Mucosa of rectum (tissue), 2 donors: ENCODE measurements at regions not wholly inside any gene's neighbourhood (a gene's known extent, or its start where the extent isn't known, plus 50 kb on each side); places are given as distances from the start of the nearest gene placed in this dataset.

Experiments
- H3K27ac ChIP-seq, 2 donors: one replicate each; pipeline ENCODE4 v1.7.0; 2013; ENCODE audit warnings: inconsistent platforms in 2 of 2, low read depth in 2 of 2, low read length in 2 of 2
- H3K27me3 ChIP-seq, 2 donors: one replicate each; pipeline ENCODE4 v1.7.0; 2013; ENCODE audit warnings: low read length in 2 of 2; ENCODE audit not compliant: control insufficient read depth in 2 of 2, insufficient read depth in 2 of 2
- H3K36me3 ChIP-seq, 2 donors: one replicate each; pipeline ENCODE4 v1.7.0; 2013; ENCODE audit warnings: low read length in 2 of 2; ENCODE audit not compliant: control insufficient read depth in 2 of 2, insufficient read depth in 2 of 2
- H3K4me1 ChIP-seq, 2 donors: one replicate each; pipeline ENCODE4 v1.7.0; 2013; ENCODE audit warnings: low read length in 2 of 2, mild to moderate bottlenecking in 1 of 2; ENCODE audit not compliant: control insufficient read depth in 2 of 2, insufficient read depth in 2 of 2
- H3K4me3 ChIP-seq, 2 donors: one replicate each; pipeline ENCODE4 v1.7.0; 2013; ENCODE audit warnings: low read length in 2 of 2
- H3K9ac ChIP-seq, 2 donors: one replicate each; pipeline ENCODE4 v1.7.0; 2013; ENCODE audit warnings: low read length in 2 of 2, low read depth in 1 of 2, mild to moderate bottlenecking in 1 of 2
- H3K9me3 ChIP-seq, 2 donors: one replicate each; pipeline ENCODE4 v1.7.0; 2013; ENCODE audit warnings: low read length in 2 of 2; ENCODE audit not compliant: control insufficient read depth in 2 of 2
- donor health status: healthy.
- donor health status: Normal muscosa, but diverticular disease.

DNA sequence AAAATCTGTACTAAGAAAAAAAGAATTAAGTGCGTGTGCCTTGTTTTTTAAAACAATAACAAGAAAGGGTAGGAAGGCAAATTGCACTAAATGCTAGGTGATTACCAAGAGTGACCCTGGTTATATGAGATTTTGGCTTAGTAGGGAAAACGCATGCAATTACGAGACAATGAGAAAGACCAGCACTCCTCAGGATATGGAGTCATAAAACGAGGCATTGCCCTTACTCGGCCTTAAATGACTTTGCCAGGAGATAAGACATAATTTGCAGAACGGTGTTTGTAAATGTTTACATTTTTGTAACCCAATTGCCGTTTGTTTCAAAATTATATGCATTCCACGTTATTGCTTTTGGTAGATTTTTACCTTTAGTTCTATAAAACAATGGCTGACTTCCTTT lies 179.8 kb downstream of the RBM26 start:
- H3K36me3 ChIP-seq, result no peaks in the 10 kb centered on the region
- H3K4me3 ChIP-seq, result no peak overlapping the region
- H3K27me3 ChIP-seq, result peaks cover 0 to 2% of the 10 kb centered on the region in 2 donors
- H3K9ac ChIP-seq, result no peak overlapping the region
- no peaks in the 10 kb centered on the region for H3K9me3 ChIP-seq
- no peak overlapping the region for H3K27ac ChIP-seq
- H3K4me1 ChIP-seq, result peaks cover 5 to 7% of the 10 kb centered on the region in 2 donors

DNA sequence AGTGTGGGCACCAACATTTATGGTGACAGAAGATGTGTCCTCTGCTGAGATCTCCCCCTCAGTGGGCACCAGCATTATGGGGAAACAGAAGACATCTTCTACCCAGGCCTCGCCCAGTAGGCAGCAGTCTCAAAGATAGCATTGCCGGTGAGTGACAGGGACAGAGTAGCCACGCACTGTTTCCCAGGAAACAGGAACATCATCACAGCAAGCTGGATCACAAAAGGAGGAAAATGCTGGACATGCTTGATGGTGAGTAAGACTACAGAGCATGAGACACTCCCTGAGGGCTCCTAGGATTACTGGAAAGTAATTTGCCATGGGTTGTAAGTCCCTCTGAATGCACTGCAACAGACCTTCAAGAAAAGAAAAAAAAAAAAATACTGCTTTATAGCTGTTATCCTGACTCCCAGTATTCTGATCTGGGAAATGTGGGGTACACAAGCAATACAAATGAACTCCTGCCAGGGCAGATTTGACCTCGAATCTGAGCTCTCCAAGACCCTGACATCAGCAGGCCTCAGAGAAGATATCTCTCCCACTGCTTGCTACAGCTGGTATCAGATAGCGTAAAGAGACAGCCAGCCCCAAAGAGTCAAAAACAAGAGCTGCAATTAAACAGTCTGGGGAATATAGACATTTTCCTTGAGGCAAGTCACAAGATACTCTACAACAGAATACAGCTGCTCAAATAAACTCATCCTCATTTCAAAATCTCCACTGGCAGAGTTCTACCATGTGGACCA lies 180.4 kb downstream of the RBM26 start:
- H3K27me3 ChIP-seq, result peaks cover 0 to 2% of the 10 kb centered on the region in 2 donors
- H3K4me3 ChIP-seq, result no peak overlapping the region
- H3K36me3 ChIP-seq, result no peaks in the 10 kb centered on the region
- H3K9me3 ChIP-seq, result no peaks in the 10 kb centered on the region
- H3K9ac ChIP-seq, result no peak overlapping the region
- peaks cover 5 to 7% of the 10 kb centered on the region in 2 donors for H3K4me1 ChIP-seq
- H3K27ac ChIP-seq, result no peak overlapping the region

DNA sequence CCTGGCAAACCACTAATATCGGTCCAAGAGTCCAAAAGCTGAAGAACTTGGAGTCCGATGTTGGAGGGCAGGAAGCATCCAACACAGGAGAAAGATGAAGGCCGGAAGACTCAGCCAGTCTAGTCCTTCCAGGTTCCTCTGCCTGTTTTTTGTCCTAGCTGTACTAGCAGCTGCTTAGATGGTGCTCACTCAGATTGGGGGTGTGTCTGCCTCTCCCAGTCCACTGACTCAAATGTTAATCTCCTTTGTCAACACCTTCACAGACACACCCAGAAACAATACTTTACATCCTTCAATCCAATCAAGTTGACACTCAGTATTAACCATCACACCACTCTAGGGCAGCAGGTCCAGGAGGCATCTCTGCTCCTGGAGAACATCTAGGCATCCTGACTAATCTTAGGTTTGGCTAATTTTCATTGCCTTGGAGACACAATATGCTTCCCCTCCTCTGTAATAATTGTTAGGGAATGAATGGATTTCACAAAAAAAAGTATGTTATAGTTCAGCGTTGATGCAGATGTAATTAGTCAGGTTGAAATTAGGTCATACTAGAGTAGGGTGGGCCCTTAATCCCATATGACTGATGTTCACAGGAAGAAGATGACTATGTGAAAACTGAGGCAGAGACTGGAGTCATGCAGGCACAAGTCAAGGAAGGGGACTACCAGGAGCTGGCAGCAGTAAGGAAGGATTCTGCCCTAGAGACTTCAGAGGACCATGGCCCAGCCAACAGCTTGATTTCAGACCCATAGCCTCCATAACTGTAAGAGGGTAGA lies 183.4 kb downstream of the RBM26 start:
- Histone ChIP-seq H3K27ac (no peak overlapping the region), H3K9me3 (no peaks in the 10 kb centered on the region), H3K36me3 (no peaks in the 10 kb centered on the region), H3K9ac (no peak overlapping the region), H3K27me3 (peaks cover 0 to 2% of the 10 kb centered on the region in 2 donors), H3K4me3 (no peak overlapping the region), H3K4me1 (peaks cover 0 to 5% of the 10 kb centered on the region in 2 donors)

DNA sequence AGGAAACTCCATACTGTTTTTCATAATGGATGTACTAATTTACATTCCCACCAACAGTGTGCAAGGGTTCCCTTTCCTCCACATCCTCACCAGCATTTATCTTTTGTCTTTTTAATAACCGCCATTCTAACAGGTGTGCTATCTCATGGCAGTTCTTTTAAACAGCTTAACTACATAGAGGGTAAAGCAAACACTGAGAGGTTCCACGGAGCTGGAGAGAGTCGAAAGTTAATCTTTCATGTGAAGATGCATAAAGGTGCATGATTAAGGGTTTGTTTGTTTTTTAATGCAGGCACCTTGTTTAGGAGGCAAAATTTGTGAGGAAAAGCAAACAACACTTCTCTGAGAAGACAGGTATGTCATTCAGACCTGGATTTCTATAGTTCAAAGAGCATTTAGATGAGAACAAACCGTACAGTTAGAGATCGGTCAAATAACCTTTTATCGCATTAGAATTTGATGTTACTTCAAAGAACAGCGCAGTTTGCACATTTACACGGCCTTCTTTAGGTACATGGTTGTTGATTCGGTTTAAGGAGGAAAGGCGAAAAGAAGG lies 193.9 kb downstream of the RBM26 start:
- Histone ChIP-seq H3K27ac (no peak overlapping the region), H3K27me3 (no peaks in the 10 kb centered on the region), H3K4me3 (no peak overlapping the region), H3K4me1 (no peaks in the 10 kb centered on the region), H3K36me3 (no peaks in the 10 kb centered on the region), H3K9ac (no peak overlapping the region), H3K9me3 (no peaks in the 10 kb centered on the region)

DNA sequence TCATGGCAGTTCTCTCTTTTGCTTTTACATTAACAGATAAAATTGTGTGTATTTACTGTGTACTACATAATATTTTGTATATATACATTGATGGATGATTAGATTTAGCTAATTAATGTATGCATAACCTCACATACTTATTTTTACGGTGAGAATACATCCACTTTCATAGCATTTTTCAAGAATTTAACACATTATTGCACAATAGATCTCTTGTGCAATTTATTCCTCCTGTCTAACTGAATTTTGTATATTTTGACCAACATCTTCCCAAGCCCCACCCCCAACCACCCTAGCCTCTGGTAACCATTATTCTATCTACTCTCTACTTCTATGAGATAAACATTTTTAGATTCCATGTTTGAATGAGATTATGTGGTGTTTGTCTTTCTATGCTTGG lies 194.7 kb downstream of the RBM26 start:
- no peaks in the 10 kb centered on the region for H3K4me1 ChIP-seq
- no peaks in the 10 kb centered on the region for H3K36me3 ChIP-seq
- no peak overlapping the region for H3K4me3 ChIP-seq
- no peak overlapping the region for H3K9ac ChIP-seq
- H3K27me3 ChIP-seq, result no peaks in the 10 kb centered on the region
- H3K9me3 ChIP-seq, result no peaks in the 10 kb centered on the region
- H3K27ac ChIP-seq, result no peak overlapping the region

DNA sequence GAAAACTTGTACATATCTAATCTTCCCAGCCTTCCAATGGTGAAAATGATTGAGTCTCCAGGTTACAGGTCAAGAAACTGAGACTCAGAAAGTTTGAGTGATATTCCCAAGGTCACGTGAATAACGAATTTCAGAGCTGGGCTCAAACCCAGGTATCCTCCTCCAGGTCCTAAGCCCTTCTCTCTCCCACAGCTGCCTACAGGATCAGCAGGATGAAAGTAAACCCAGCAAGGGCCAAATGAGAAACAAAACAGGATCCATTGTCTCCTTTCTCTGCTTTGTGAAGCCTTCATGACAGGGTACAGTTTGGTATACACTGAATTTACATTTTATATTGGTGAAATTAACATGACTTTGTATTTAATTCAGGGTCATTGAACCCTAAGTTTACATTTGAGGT lies 208.1 kb downstream of the RBM26 start:
- Histone ChIP-seq H3K27ac (no peak overlapping the region), H3K9me3 (no peaks in the 10 kb centered on the region), H3K36me3 (no peaks in the 10 kb centered on the region), H3K9ac (no peak overlapping the region), H3K27me3 (no peaks in the 10 kb centered on the region), H3K4me1 (peaks cover 0 to 4% of the 10 kb centered on the region in 2 donors), H3K4me3 (no peak overlapping the region)

DNA sequence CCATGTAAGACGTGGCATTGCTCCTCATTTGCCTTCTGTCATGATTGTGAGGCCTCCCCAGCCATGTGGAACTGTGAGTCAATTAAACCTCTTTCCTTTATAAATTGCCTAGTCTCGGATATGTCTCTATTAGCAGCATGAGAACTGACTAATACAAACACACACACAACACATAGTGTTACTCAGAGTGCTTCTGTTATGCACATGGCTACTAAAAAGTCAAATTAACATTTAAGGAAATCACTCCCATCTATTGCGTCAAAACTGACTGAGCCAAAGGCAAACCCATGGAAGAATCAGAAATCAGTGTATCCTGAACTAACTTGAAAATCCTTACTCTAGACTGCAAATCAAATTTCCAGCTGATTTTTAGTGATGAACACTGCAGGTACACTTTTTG lies 209.2 kb downstream of the RBM26 start:
- Histone ChIP-seq H3K27ac (no peak overlapping the region), H3K9ac (no peak overlapping the region), H3K36me3 (no peaks in the 10 kb centered on the region), H3K4me1 (peaks cover 0 to 5% of the 10 kb centered on the region in 2 donors), H3K9me3 (no peaks in the 10 kb centered on the region), H3K4me3 (no peak overlapping the region), H3K27me3 (no peaks in the 10 kb centered on the region)

DNA sequence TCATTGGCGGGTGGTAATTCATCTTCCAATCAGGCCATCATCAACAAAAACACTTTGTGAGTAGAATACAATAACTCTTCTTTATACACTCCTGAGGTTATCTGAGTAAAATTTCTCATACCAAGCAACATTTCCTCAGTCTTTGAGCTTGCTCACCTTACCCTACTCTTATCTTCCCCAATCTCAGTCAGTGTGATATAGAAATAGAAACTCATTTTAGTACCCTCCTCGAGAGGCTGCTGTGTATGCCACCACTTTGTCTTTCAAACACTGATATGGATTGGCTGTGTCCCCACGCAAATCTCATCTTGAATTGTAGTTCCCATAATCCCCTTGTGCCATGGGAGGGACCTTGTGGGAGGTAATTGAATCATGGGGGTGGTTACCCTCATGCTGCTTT lies 209.7 kb downstream of the RBM26 start:
- H3K9ac ChIP-seq, result no peak overlapping the region
- H3K36me3 ChIP-seq, result no peaks in the 10 kb centered on the region
- H3K4me1 ChIP-seq, result peaks cover 0 to 5% of the 10 kb centered on the region in 2 donors
- no peak overlapping the region for H3K27ac ChIP-seq
- no peaks in the 10 kb centered on the region for H3K27me3 ChIP-seq
- no peaks in the 10 kb centered on the region for H3K9me3 ChIP-seq
- no peak overlapping the region for H3K4me3 ChIP-seq

DNA sequence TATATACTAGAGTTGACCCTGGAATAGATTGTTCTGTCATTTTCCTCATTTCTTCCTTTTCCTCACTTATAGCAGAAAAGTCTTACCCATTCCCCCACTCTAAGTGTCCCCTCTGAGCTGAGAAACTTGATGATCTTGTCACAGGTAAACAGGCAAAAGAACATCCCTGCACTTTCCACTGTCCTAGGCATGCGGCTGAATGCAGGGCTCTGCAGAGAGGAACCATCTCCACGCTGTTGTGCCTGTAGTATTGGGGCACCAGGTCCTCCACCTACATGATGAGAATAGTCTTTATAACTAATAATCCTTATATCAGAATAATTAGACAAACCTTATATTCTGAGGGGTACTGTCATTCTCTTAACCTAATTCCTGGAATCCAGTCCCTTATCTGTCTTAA lies 211.3 kb downstream of the RBM26 start:
- Histone ChIP-seq H3K27me3 (no peaks in the 10 kb centered on the region), H3K36me3 (no peaks in the 10 kb centered on the region), H3K9me3 (no peaks in the 10 kb centered on the region), H3K4me3 (no peak overlapping the region), H3K27ac (no peak overlapping the region), H3K9ac (no peak overlapping the region), H3K4me1 (peaks cover 0 to 5% of the 10 kb centered on the region in 2 donors)

DNA sequence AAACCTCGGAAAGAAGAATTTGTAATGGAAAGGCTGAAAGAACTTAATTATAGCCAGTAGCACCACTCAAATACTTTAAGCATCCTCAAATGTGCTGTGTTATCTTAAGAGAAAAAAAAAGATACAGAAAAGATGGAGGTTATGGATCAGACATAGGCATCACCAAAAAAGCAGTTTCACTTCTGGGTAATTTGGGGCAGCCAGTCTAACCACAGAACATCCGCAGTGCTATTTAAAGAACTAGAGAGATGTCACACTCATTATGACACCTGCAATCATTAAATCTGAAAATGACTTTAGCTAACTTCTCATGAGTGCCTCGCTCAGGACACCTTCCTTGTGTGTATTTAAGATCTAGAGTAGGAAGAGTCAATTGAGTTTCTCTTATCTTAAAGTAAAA lies 211.8 kb downstream of the RBM26 start:
- Histone ChIP-seq H3K27ac (no peak overlapping the region), H3K4me1 (peaks cover 0 to 5% of the 10 kb centered on the region in 2 donors), H3K27me3 (no peaks in the 10 kb centered on the region), H3K36me3 (no peaks in the 10 kb centered on the region), H3K9me3 (no peaks in the 10 kb centered on the region), H3K9ac (no peak overlapping the region), H3K4me3 (no peak overlapping the region)
